ENCODE measurements at regions not wholly inside any gene's neighbourhood (a gene's known extent, or its start where the extent isn't known, plus 50 kb on each side); places are given as distances from the start of the nearest gene placed in this dataset.
"Not testable (repeated sequence)": the region's sequence is repeated elsewhere in the genome, so short reads cannot be mapped to it uniquely, and the experiment has no call there.

- Histone ChIP-seq H3K27me3 (no peaks in the 10 kb centered on the region), H3K4me1 (no peaks in the 10 kb centered on the region), H3K36me3 (no peaks in the 10 kb centered on the region), H3K9me3 (no peaks in the 10 kb centered on the region), H3K4me3 (no peak overlapping the region), H3K27ac (no peak overlapping the region)
- WGBS, 5 donors: 56 to 63% (median 59%) methylated on average over 8 of the region's 8 CpGs
- TF ChIP-seq EP300 (IDR thresholded peaks at IDR 0.05): no peak
- TF ChIP-seq POLR2A (IDR thresholded peaks at IDR 0.05): no peak
- no peak for TF ChIP-seq POLR2AphosphoS5 (IDR thresholded peaks at IDR 0.05)
- TF ChIP-seq CTCF (IDR thresholded peaks at IDR 0.05): no peak
- DNase-seq: no peak
- intact Hi-C loops (cut with DNase I; ENCODE audit: low total_unique reads): no loop called here
Observed at GRCh38 chr2:49753344-49753985, 599.1 kb upstream of the FSHR start.

GRCh38 chr2:49737606-49738005 is 583.3 kb upstream of the FSHR start:
- Histone ChIP-seq H3K9me3 (peaks cover 0 to 9% (median 0%) of the 10 kb centered on the region in 4 donors), H3K4me1 (no peaks in the 10 kb centered on the region), H3K4me3 (no peak overlapping the region), H3K27me3 (no peaks in the 10 kb centered on the region), H3K36me3 (no peaks in the 10 kb centered on the region), H3K27ac (no peak overlapping the region)
- WGBS, 5 donors: 69 to 81% (median 72%) methylated on average over 2 of the region's 2 CpGs
- no peak for TF ChIP-seq POLR2A (IDR thresholded peaks at IDR 0.05)
- no peak for TF ChIP-seq CTCF (IDR thresholded peaks at IDR 0.05)
- TF ChIP-seq POLR2AphosphoS5 (IDR thresholded peaks at IDR 0.05): no peak
- no peak for TF ChIP-seq EP300 (IDR thresholded peaks at IDR 0.05)
- no peak for DNase-seq
- intact Hi-C loops (cut with DNase I; ENCODE audit: low total_unique reads): no loop called here

GRCh38 chr2:49732924-49733323 is 578.6 kb upstream of the FSHR start:
- H3K4me3 ChIP-seq; H3K27me3 ChIP-seq; H3K36me3 ChIP-seq; H3K27ac ChIP-seq; DNase-seq; H3K4me1 ChIP-seq; intact Hi-C loops (cut with DNase I; ENCODE audit: low total_unique reads): not testable (repeated sequence)
- H3K9me3 ChIP-seq: peaks cover 0 to 16% (median 0%) of the 10 kb centered on the region in 4 donors
- 86 to 90% (median 89%) methylated on average over 4 of the region's 4 CpGs for WGBS, 5 donors

- Histone ChIP-seq H3K4me3 (no peak overlapping the region), H3K9me3 (peaks cover 0 to 3% (median 0%) of the 10 kb centered on the region in 4 donors), H3K36me3 (no peaks in the 10 kb centered on the region), H3K27ac (no peak overlapping the region), H3K4me1 (peaks cover 0 to 18% (median 4%) of the 10 kb centered on the region in 4 donors), H3K27me3 (no peaks in the 10 kb centered on the region)
- intact Hi-C loops (cut with DNase I; ENCODE audit: low total_unique reads): no loop called here
- DNase-seq: no peak
- TF ChIP-seq POLR2AphosphoS5 (IDR thresholded peaks at IDR 0.05) (no peak), CTCF (IDR thresholded peaks at IDR 0.05) (no peak), EP300 (IDR thresholded peaks at IDR 0.05) (no peak), POLR2A (IDR thresholded peaks at IDR 0.05) (no peak)
Observed at GRCh38 chr2:49719241-49719640, 564.9 kb upstream of the FSHR start.

GRCh38 chr2:49715597-49715996 is 561.3 kb upstream of the FSHR start:
- no peaks in the 10 kb centered on the region for H3K27me3 ChIP-seq
- H3K36me3 ChIP-seq: no peaks in the 10 kb centered on the region
- 35 to 54% (median 46%) methylated on average over 4 of the region's 4 CpGs for WGBS, 5 donors
- TF ChIP-seq EP300 (IDR thresholded peaks at IDR 0.05): no peak
- no peak for TF ChIP-seq POLR2AphosphoS5 (IDR thresholded peaks at IDR 0.05)
- no peak for TF ChIP-seq CTCF (IDR thresholded peaks at IDR 0.05)
- TF ChIP-seq POLR2A (IDR thresholded peaks at IDR 0.05): no peak
- peaks cover 0 to 7% (median 0%) of the 10 kb centered on the region in 4 donors for H3K9me3 ChIP-seq
- no peak overlapping the region for H3K4me3 ChIP-seq
- DNase-seq: peak in 1 of 2 donors; percentile 29
- H3K4me1 ChIP-seq: peaks cover 0 to 18% (median 4%) of the 10 kb centered on the region in 4 donors
- H3K27ac ChIP-seq: peak overlapping the region in 4 of 5 donors; percentile 22 to 85 (median 40)
- intact Hi-C loops (cut with DNase I; ENCODE audit: low total_unique reads): no loop called here

All from stomach (tissue), 8 donors.